ENCODE measurements at regions not wholly inside any gene's neighbourhood (a gene's known extent, or its start where the extent isn't known, plus 50 kb on each side); places are given as distances from the start of the nearest gene placed in this dataset.

GRCh38 chr22:47933891-47934290 is 1171.4 kb downstream of the TBC1D22A start:
- no peaks in the 10 kb centered on the region for H3K4me1 Mint-ChIP-seq
- no peak overlapping the region for H3K27ac Mint-ChIP-seq
- no peaks in the 10 kb centered on the region for H3K4me1 ChIP-seq (ENCODE audit: insufficient read depth)

More at GRCh38 chr22:47933891-47934290, 1171.4 kb downstream of the TBC1D22A start:
- Histone ChIP-seq H3K79me2 (replicated peaks; ENCODE audit: insufficient read depth) (no peaks in the 10 kb centered on the region), H3K9me2 (ENCODE audit: insufficient read depth) (no peaks in the 10 kb centered on the region), H3K4me3 (no peak overlapping the region), H2AFZ (no peak overlapping the region), H3K27ac (ENCODE audit: low read depth) (no peak overlapping the region), H3K27me3 (ENCODE audit: insufficient read depth) (no peaks in the 10 kb centered on the region), H3K36me3 (ENCODE audit: insufficient read depth) (no peaks in the 10 kb centered on the region), H3K4me2 (no peak overlapping the region), H3F3A (replicated peaks; ENCODE audit: low read depth) (no peaks in the 10 kb centered on the region), H4K20me1 (replicated peaks; ENCODE audit: insufficient read depth) (no peaks in the 10 kb centered on the region)
- Mint-ChIP-seq H3K36me3 (ENCODE audit: low read depth) (peaks cover 26% of the 10 kb centered on the region; the same call in 2 of the 3 replicates), H3K9me3 (peaks cover 94% of the 10 kb centered on the region), H3K4me3 (no peak overlapping the region), H3K27me3 (ENCODE audit: insufficient read depth, low read depth, poor library complexity) (peaks cover 3% of the 10 kb centered on the region)
- DNase-seq (ENCODE audit: low spot score) = no peak
- ATAC-seq = no peak
- TF ChIP-seq NANOG (IDR thresholded peaks at IDR 0.05; ENCODE audit: borderline replicate concordance) = no peak
- no peak for TF ChIP-seq ZNF462 (CRISPR knock-in tag; IDR thresholded peaks at IDR 0.05)
- TF ChIP-seq POLR2AphosphoS5 (IDR thresholded peaks at IDR 0.05; ENCODE audit: low read depth) = no peak
- no peak for TF ChIP-seq REST (IDR thresholded peaks at IDR 0.05; ENCODE audit: unreplicated experiment)
- TF ChIP-seq ZNF331 (CRISPR knock-in tag; IDR thresholded peaks at IDR 0.05; ENCODE audit: low read depth) = no peak
- no peak for TF ChIP-seq ETS1 (IDR thresholded peaks at IDR 0.05)
- TF ChIP-seq EZH2phosphoT487 (IDR thresholded peaks at IDR 0.05; ENCODE audit: unreplicated experiment) = no peak
- no peak for TF ChIP-seq CREB1 (CRISPR knock-in tag; IDR thresholded peaks at IDR 0.05; ENCODE audit: low read depth)
- no peak for TF ChIP-seq EZH2 (IDR thresholded peaks at IDR 0.05; ENCODE audit: low read depth, unreplicated experiment)
- no peak for TF ChIP-seq CTCF (conservative IDR thresholded peaks at IDR 0.05; ENCODE audit: low read depth in 2 of 2)

Measured in GM23338 (cell line).